ENCODE measurements at regions not wholly inside any gene's neighbourhood (a gene's known extent, or its start where the extent isn't known, plus 50 kb on each side); places are given as distances from the start of the nearest gene placed in this dataset.

- no peaks in the 10 kb centered on the region for H3K4me1 Mint-ChIP-seq (ENCODE audit: unreplicated experiment)
- H3K36me3 Mint-ChIP-seq: peaks cover 4% of the 10 kb centered on the region
- no peaks in the 10 kb centered on the region for H3K9me3 Mint-ChIP-seq
- H3K4me3 Mint-ChIP-seq: no peak overlapping the region
- DNase-seq (ENCODE audit: extremely low spot score, unreplicated experiment): no peak
- TF ChIP-seq CTCF (conservative IDR thresholded peaks at IDR 0.05): no peak
- no peak overlapping the region for H3K27ac Mint-ChIP-seq
- H3K27me3 Mint-ChIP-seq: peaks cover 3% of the 10 kb centered on the region
Measured at GRCh38 chr3:33931512-33931911, 133.1 kb downstream of the PDCD6IP start.

- Mint-ChIP-seq H3K4me1 (ENCODE audit: unreplicated experiment) (peaks cover 3% of the 10 kb centered on the region), H3K36me3 (peaks cover 4% of the 10 kb centered on the region), H3K27me3 (peaks cover 3% of the 10 kb centered on the region), H3K9me3 (no peaks in the 10 kb centered on the region), H3K27ac (no peak overlapping the region), H3K4me3 (no peak overlapping the region)
- TF ChIP-seq CTCF (conservative IDR thresholded peaks at IDR 0.05): no peak
- DNase-seq (ENCODE audit: extremely low spot score, unreplicated experiment): no peak
Measured at GRCh38 chr3:33932010-33932764, 133.8 kb downstream of the PDCD6IP start.

- Mint-ChIP-seq H3K9me3 (no peaks in the 10 kb centered on the region), H3K4me1 (ENCODE audit: unreplicated experiment) (peaks cover 19% of the 10 kb centered on the region), H3K4me3 (no peak overlapping the region), H3K27me3 (peaks cover 7% of the 10 kb centered on the region), H3K27ac (no peak overlapping the region), H3K36me3 (peaks cover 4% of the 10 kb centered on the region)
- no peak for DNase-seq (ENCODE audit: extremely low spot score, unreplicated experiment)
- no peak for TF ChIP-seq CTCF (conservative IDR thresholded peaks at IDR 0.05)
Measured at GRCh38 chr3:33936171-33936920, 137.9 kb downstream of the PDCD6IP start.

- H3K27me3 Mint-ChIP-seq: peaks cover 7% of the 10 kb centered on the region
- no peak overlapping the region for H3K27ac Mint-ChIP-seq
- H3K36me3 Mint-ChIP-seq: peaks cover 4% of the 10 kb centered on the region
- H3K9me3 Mint-ChIP-seq: no peaks in the 10 kb centered on the region
- H3K4me1 Mint-ChIP-seq (ENCODE audit: unreplicated experiment): peaks cover 19% of the 10 kb centered on the region
- no peak overlapping the region for H3K4me3 Mint-ChIP-seq
- no peak for TF ChIP-seq CTCF (conservative IDR thresholded peaks at IDR 0.05)
- no peak for DNase-seq (ENCODE audit: extremely low spot score, unreplicated experiment)
Measured at GRCh38 chr3:33936921-33937525, 138.6 kb downstream of the PDCD6IP start.

- peaks cover 4% of the 10 kb centered on the region for H3K36me3 Mint-ChIP-seq
- no peaks in the 10 kb centered on the region for H3K9me3 Mint-ChIP-seq
- H3K4me1 Mint-ChIP-seq (ENCODE audit: unreplicated experiment): peaks cover 19% of the 10 kb centered on the region
- peaks cover 7% of the 10 kb centered on the region for H3K27me3 Mint-ChIP-seq
- no peak overlapping the region for H3K27ac Mint-ChIP-seq
- no peak overlapping the region for H3K4me3 Mint-ChIP-seq
- TF ChIP-seq CTCF (conservative IDR thresholded peaks at IDR 0.05): no peak
- no peak for DNase-seq (ENCODE audit: extremely low spot score, unreplicated experiment)
Measured at GRCh38 chr3:33937628-33938027, 139.2 kb downstream of the PDCD6IP start.

Measured in type B pancreatic cell (in vitro differentiated cells).